Stimulated activated CD8-positive, alpha-beta memory T cell treated with anti-CD3 and anti-CD28 coated beads, Interleukin-4, amount 100 ng/mL, for 48 hours (primary cell): ENCODE measurements at regions not wholly inside any gene's neighbourhood (a gene's known extent, or its start where the extent isn't known, plus 50 kb on each side); places are given as distances from the start of the nearest gene placed in this dataset.

Source experiments
- DNase-seq: peaks from one replicate; pipeline ENCODE4 v3.0.0-alpha.2; 2020

- no peak for DNase-seq
Observed at GRCh38 chr2:239700686-239701345, 300.0 kb upstream of the HDAC4 start.

GRCh38 chr2:239697399-239698164 is 296.8 kb upstream of the HDAC4 start:
- no peak for DNase-seq

GRCh38 chr2:239696559-239697207 is 295.9 kb upstream of the HDAC4 start:
- DNase-seq, result no peak

GRCh38 chr2:239695728-239696240 is 295.0 kb upstream of the HDAC4 start:
- peak; percentile 16 for DNase-seq

GRCh38 chr2:239695106-239695727 is 294.4 kb upstream of the HDAC4 start:
- peak; percentile 7 for DNase-seq

GRCh38 chr2:239694487-239694886 is 293.7 kb upstream of the HDAC4 start:
- DNase-seq, result no peak

- peak; percentile 3 for DNase-seq
Observed at GRCh38 chr2:239693761-239694415, 293.1 kb upstream of the HDAC4 start.

GRCh38 chr2:239693330-239693729 is 292.5 kb upstream of the HDAC4 start:
- DNase-seq, result peak; percentile 6

GRCh38 chr2:239692919-239693318 is 292.1 kb upstream of the HDAC4 start:
- DNase-seq, result no peak

GRCh38 chr2:239692362-239692851 is 291.6 kb upstream of the HDAC4 start:
- DNase-seq, result peak; percentile 10

GRCh38 chr2:239691720-239692119 is 290.9 kb upstream of the HDAC4 start:
- peak; percentile 2 for DNase-seq

GRCh38 chr2:239690651-239691631 is 290.1 kb upstream of the HDAC4 start:
- peak; percentile 17 for DNase-seq

GRCh38 chr2:239689985-239690384 is 289.2 kb upstream of the HDAC4 start:
- peak; percentile 13 for DNase-seq

- DNase-seq, result no peak
Observed at GRCh38 chr2:239689410-239689809, 288.6 kb upstream of the HDAC4 start.

- DNase-seq, result peak; percentile 7
Observed at GRCh38 chr2:239688840-239689239, 288.0 kb upstream of the HDAC4 start.

- DNase-seq, result peak; percentile 7
Observed at GRCh38 chr2:239688122-239688681, 287.4 kb upstream of the HDAC4 start.

- DNase-seq, result peak; percentile 12
Observed at GRCh38 chr2:239687441-239687840, 286.6 kb upstream of the HDAC4 start.

GRCh38 chr2:239685965-239686364 is 285.1 kb upstream of the HDAC4 start:
- no peak for DNase-seq

- DNase-seq, result peak; percentile 6
Observed at GRCh38 chr2:239685556-239685955, 284.7 kb upstream of the HDAC4 start.

GRCh38 chr2:239684996-239685395 is 284.2 kb upstream of the HDAC4 start:
- no peak for DNase-seq

GRCh38 chr2:239684271-239684810 is 283.5 kb upstream of the HDAC4 start:
- peak; percentile 5 for DNase-seq
